ENCODE measurements at regions not wholly inside any gene's neighbourhood (a gene's known extent, or its start where the extent isn't known, plus 50 kb on each side); places are given as distances from the start of the nearest gene placed in this dataset.

DNA sequence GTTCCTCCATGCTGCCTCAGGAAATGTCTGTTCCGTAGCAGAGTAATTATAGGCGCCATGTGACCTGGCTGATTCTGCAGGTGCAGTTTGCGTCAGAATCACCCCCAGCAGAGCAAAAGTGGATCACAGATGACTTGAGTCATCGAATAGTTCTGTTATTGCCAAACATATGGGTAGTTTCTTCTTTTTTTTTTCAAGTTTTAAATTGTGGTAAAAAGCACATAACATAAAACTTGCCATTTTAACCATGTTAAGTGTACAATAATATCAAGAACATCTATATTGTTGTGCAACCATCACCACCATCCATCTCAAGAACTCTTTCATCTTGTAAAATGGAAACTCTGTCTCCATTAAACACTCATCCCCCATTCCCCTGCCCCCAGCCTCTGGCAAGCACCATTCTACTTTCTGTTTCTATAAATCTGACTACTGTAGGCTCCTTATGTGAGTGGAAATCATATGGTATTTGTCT, 177.7 kb upstream of the TWIST2 start:
- TF ChIP-seq ZNF70 (CRISPR knock-in tag; IDR thresholded peaks at IDR 0.05) (no peak), CSDC2 (CRISPR knock-in tag; IDR thresholded peaks at IDR 0.05) (no peak), ZC3H10 (CRISPR knock-in tag; IDR thresholded peaks at IDR 0.05) (no peak), ZFP30 (CRISPR knock-in tag; IDR thresholded peaks at IDR 0.05) (no peak), OSR1 (CRISPR knock-in tag; IDR thresholded peaks at IDR 0.05) (no peak), ISL1 (CRISPR knock-in tag; IDR thresholded peaks at IDR 0.05) (no peak)
- TF ChIP-seq, protein P1, sequence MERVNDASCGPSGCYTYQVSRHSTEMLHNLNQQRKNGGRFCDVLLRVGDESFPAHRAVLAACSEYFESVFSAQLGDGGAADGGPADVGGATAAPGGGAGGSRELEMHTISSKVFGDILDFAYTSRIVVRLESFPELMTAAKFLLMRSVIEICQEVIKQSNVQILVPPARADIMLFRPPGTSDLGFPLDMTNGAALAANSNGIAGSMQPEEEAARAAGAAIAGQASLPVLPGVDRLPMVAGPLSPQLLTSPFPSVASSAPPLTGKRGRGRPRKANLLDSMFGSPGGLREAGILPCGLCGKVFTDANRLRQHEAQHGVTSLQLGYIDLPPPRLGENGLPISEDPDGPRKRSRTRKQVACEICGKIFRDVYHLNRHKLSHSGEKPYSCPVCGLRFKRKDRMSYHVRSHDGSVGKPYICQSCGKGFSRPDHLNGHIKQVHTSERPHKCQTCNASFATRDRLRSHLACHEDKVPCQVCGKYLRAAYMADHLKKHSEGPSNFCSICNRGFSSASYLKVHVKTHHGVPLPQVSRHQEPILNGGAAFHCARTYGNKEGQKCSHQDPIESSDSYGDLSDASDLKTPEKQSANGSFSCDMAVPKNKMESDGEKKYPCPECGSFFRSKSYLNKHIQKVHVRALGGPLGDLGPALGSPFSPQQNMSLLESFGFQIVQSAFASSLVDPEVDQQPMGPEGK (CRISPR knock-in tag; IDR thresholded peaks at IDR 0.05; ENCODE audit: borderline replicate concordance): no peak
